ENCODE measurements at regions not wholly inside any gene's neighbourhood (a gene's known extent, or its start where the extent isn't known, plus 50 kb on each side); places are given as distances from the start of the nearest gene placed in this dataset.

GRCh38 chr20:56117350-56117749 is 112.0 kb upstream of the CBLN4 start:
- TF ChIP-seq ZFX (IDR thresholded peaks at IDR 0.05; ENCODE audit: borderline replicate concordance) (no peak), CTCF (IDR thresholded peaks at IDR 0.05) (no peak)
- H3K27ac ChIP-seq, result no peak overlapping the region

GRCh38 chr20:56121850-56122249 is 116.5 kb upstream of the CBLN4 start:
- H3K27ac ChIP-seq, result no peak overlapping the region
- TF ChIP-seq CTCF (IDR thresholded peaks at IDR 0.05), result no peak
- TF ChIP-seq ZFX (IDR thresholded peaks at IDR 0.05; ENCODE audit: borderline replicate concordance), result no peak

- no peak overlapping the region for H3K27ac ChIP-seq
- TF ChIP-seq CTCF (IDR thresholded peaks at IDR 0.05) (no peak), ZFX (IDR thresholded peaks at IDR 0.05; ENCODE audit: borderline replicate concordance) (no peak)
Measured at GRCh38 chr20:56143759-56144158, 104.8 kb upstream of the MC3R start.

- TF ChIP-seq CTCF (IDR thresholded peaks at IDR 0.05) (no peak), ZFX (IDR thresholded peaks at IDR 0.05; ENCODE audit: borderline replicate concordance) (no peak)
- no peak overlapping the region for H3K27ac ChIP-seq
Measured at GRCh38 chr20:56151834-56152233, 96.7 kb upstream of the MC3R start.

- no peak overlapping the region for H3K27ac ChIP-seq
- TF ChIP-seq ZFX (IDR thresholded peaks at IDR 0.05; ENCODE audit: borderline replicate concordance) (no peak), CTCF (IDR thresholded peaks at IDR 0.05) (no peak)
Measured at GRCh38 chr20:56153926-56154325, 94.6 kb upstream of the MC3R start.

GRCh38 chr20:56155625-56156024 is 92.9 kb upstream of the MC3R start:
- no peak for TF ChIP-seq ZFX (IDR thresholded peaks at IDR 0.05; ENCODE audit: borderline replicate concordance)
- TF ChIP-seq CTCF (IDR thresholded peaks at IDR 0.05), result no peak
- no peak overlapping the region for H3K27ac ChIP-seq

GRCh38 chr20:56157530-56158203 is 90.9 kb upstream of the MC3R start:
- TF ChIP-seq CTCF (IDR thresholded peaks at IDR 0.05) (no peak), ZFX (IDR thresholded peaks at IDR 0.05; ENCODE audit: borderline replicate concordance) (no peak)
- no peak overlapping the region for H3K27ac ChIP-seq

Measured in 22Rv1 (cell line).